GM13977 (cell line): ENCODE measurements at regions not wholly inside any gene's neighbourhood (a gene's known extent, or its start where the extent isn't known, plus 50 kb on each side); places are given as distances from the start of the nearest gene placed in this dataset.

ENCODE experiments used
- DNase-seq: peaks from one replicate; pipeline ENCODE4 v3.0.0; 2012; ENCODE audit warnings: low spot score
- CTCF ChIP-seq: IDR thresholded peaks from 2 replicates; pipeline ENCODE4 v1.5.1; 2012; ENCODE audit warnings: mild to moderate bottlenecking, control low read depth; ENCODE audit not compliant: insufficient read depth; ENCODE audit errors: extremely low read depth, missing control alignments
- in situ Hi-C: fragments of 300-500 bp; cut with MboI; formaldehyde crosslinking; loops from one replicate; pipeline ENCODE4 v1.12.0; 2022; ENCODE audit warnings: low sequenced_read_pairs, low pct_unique_long_range_greater_than_20kb, mixed read lengths, inconsistent platforms; ENCODE audit not compliant: unreplicated experiment

- no peak for DNase-seq
- in situ Hi-C loops, result no loop called here
- TF ChIP-seq CTCF, result no peak
Measured at GRCh38 chr6:164164876-164165275, 750.4 kb downstream of the QKI start.

- TF ChIP-seq CTCF, result no peak
- no peak for DNase-seq
- in situ Hi-C loops, result no loop called here
Measured at GRCh38 chr6:164163239-164163638, 748.7 kb downstream of the QKI start.

- in situ Hi-C loops, result no loop called here
- no peak for TF ChIP-seq CTCF
- no peak for DNase-seq
Measured at GRCh38 chr6:164159061-164159460, 744.5 kb downstream of the QKI start.

GRCh38 chr6:164154588-164154987 is 740.1 kb downstream of the QKI start:
- in situ Hi-C loops, result no loop called here
- TF ChIP-seq CTCF, result no peak
- no peak for DNase-seq

GRCh38 chr6:164152611-164153010 is 738.1 kb downstream of the QKI start:
- no peak for TF ChIP-seq CTCF
- in situ Hi-C loops, result no loop called here
- DNase-seq, result no peak

GRCh38 chr6:164151161-164152120 is 736.9 kb downstream of the QKI start:
- TF ChIP-seq CTCF, result no peak
- DNase-seq, result no peak

More at GRCh38 chr6:164151161-164152120, 736.9 kb downstream of the QKI start:
- in situ Hi-C loops, result no loop called here
